Spleen (tissue), 11 donors: ENCODE measurements at regions not wholly inside any gene's neighbourhood (a gene's known extent, or its start where the extent isn't known, plus 50 kb on each side); places are given as distances from the start of the nearest gene placed in this dataset.

Source experiments
- DNase-seq: peaks from one replicate; pipeline ENCODE4 v3.0.0-alpha.2; 2020
- H3K27ac ChIP-seq, 8 donors: fragments of 200-600 bp; sonication (generic) in 7 of 8; 1 replicate in 4 of 8; 2 replicates in 4 of 8; pipeline versions ENCODE4 v1.5.0 to v1.8.0; 2016 to 2021; ENCODE audit warnings: inconsistent platforms in 4 of 8, mild to moderate bottlenecking in 4 of 8, moderate library complexity in 1 of 8
- H3K27me3 ChIP-seq, 7 donors: fragments of 200-600 bp; sonication (generic) in 6 of 7; replicated peaks in 1 of 7; 1 replicate in 4 of 7; 2 replicates in 3 of 7; pipeline versions ENCODE4 v1.5.0 to v1.8.0; 2016 to 2021; ENCODE audit warnings: inconsistent platforms in 3 of 7, mild to moderate bottlenecking in 1 of 7
- H3K36me3 ChIP-seq, 6 donors: fragments of 200-600 bp; sonication (generic) in 5 of 6; 1 replicate in 4 of 6; 2 replicates in 2 of 6; pipeline versions ENCODE4 v1.5.0 to v1.8.0; 2016 to 2021; ENCODE audit warnings: inconsistent platforms in 2 of 6
- H3K4me1 ChIP-seq, 6 donors: fragments of 200-600 bp; sonication (generic) in 5 of 6; 1 replicate in 3 of 6; 2 replicates in 3 of 6; pipeline versions ENCODE4 v1.5.0 to v1.8.0; 2016 to 2021; ENCODE audit warnings: inconsistent platforms in 3 of 6
- H3K4me3 ChIP-seq, 8 donors: fragments of 200-600 bp; sonication (generic) in 7 of 8; 1 replicate in 4 of 8; 2 replicates in 4 of 8; pipeline versions ENCODE4 v1.5.0 to v1.8.0; 2016 to 2021; ENCODE audit warnings: inconsistent platforms in 4 of 8, mild to moderate bottlenecking in 4 of 8, moderate library complexity in 2 of 8
- H3K9me3 ChIP-seq, 8 donors: fragments of 200-600 bp; sonication (generic) in 7 of 8; 1 replicate in 4 of 8; 2 replicates in 4 of 8; pipeline versions ENCODE4 v1.5.0 to v1.8.0; 2016 to 2021; ENCODE audit warnings: inconsistent platforms in 4 of 8
- POLR2A ChIP-seq, 3 donors: fragments of 450-650 bp; IDR thresholded peaks; one replicate each; pipeline ENCODE4 v1.5.1; 2017; ENCODE audit warnings: antibody characterized with exemption in 3 of 3, mild to moderate bottlenecking in 1 of 3
- POLR2AphosphoS5 ChIP-seq, 3 donors: sonication (generic); formaldehyde crosslinking; IDR thresholded peaks; one replicate each; pipeline ENCODE4 v1.5.1; 2017; ENCODE audit warnings: antibody characterized with exemption in 3 of 3
- WGBS, 5 donors: extraction: QIAGEN DNeasy Blood & Tissue Kit in 3 of 5; methylation state at CpG; one replicate each; pipeline versions ENCODE4 v1.1.5 to v1.1.7; 2013 to 2018; 5-methylcytosine and 5-hydroxymethylcytosine counted together
- intact Hi-C: fragments of 100-400 bp; cut with DNase I; formaldehyde crosslinking; loops from one replicate; pipeline ENCODE4 v1.15.0; 2023; ENCODE audit warnings: low total_unique reads
- TF ChIP-seq, protein P1 (sequence below), 11 experiments: fragments of 200-600 bp in 7 of 11; fragments of 450-650 bp in 4 of 11; sonication (generic) in 4 of 11; IDR thresholded peaks in 8 of 11; conservative IDR thresholded peaks in 3 of 11; 1 replicate in 7 of 11; 2 replicates in 4 of 11; pipeline versions ENCODE4 v1.4.0 to v1.8.0; 2016 to 2021; ENCODE audit warnings: antibody characterized with exemption in 11 of 11, inconsistent platforms in 4 of 11, mild to moderate bottlenecking in 1 of 11
- donor health status: healthy with polysubstance abuse.
- donor health status: DM: no; HTN: no; CAD: no; lungs with moderate emphysema.
- donor health status: DM: no; HTN: no; CAD: no.
- donor health status: Bipolar disorder and iron deficiency.
- donor health status: healthy.
- donor health status: DM: no; HTN: no; CAD: no.
- donor health status: DM: yes; HTN: yes; CAD: no.

DNA sequence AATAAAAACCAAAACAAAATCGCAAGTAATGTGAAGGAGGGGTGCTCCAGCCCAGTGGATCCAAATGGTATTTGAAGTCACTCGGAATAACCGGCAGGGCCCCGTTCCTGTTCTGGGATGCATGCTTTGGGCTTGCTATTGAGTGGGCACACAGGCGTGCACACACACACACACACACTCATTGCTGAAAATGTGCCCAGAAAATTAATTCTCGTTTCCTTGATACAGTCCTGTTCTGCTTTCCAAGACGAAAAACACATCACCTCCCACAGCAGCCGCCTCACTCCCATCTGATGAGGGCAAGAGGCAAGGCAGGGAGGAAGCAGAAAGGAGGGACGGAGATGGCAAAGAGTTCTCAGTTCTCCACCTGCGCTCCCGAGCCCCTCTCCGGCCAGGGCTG lies 62.2 kb upstream of the SDK2 start:
- Histone ChIP-seq H3K27me3 (peaks cover 0 to 17% (median 0%) of the 10 kb centered on the region in 7 donors), H3K4me1 (peaks cover 15 to 19% (median 18%) of the 10 kb centered on the region in 6 donors), H3K36me3 (no peaks in the 10 kb centered on the region), H3K4me3 (no peak overlapping the region), H3K27ac (peak overlapping the region in 2 of 8 donors; percentile 14 to 44), H3K9me3 (peaks cover 0 to 8% (median 3%) of the 10 kb centered on the region in 8 donors)
- 76 to 85% (median 81%) methylated on average over 12 of the region's 12 CpGs for WGBS, 5 donors
- intact Hi-C loops = no loop called here
- TF ChIP-seq POLR2AphosphoS5 (IDR thresholded peaks at IDR 0.05) (no peak), POLR2A (IDR thresholded peaks at IDR 0.05) (no peak)
- TF ChIP-seq, protein P1, sequence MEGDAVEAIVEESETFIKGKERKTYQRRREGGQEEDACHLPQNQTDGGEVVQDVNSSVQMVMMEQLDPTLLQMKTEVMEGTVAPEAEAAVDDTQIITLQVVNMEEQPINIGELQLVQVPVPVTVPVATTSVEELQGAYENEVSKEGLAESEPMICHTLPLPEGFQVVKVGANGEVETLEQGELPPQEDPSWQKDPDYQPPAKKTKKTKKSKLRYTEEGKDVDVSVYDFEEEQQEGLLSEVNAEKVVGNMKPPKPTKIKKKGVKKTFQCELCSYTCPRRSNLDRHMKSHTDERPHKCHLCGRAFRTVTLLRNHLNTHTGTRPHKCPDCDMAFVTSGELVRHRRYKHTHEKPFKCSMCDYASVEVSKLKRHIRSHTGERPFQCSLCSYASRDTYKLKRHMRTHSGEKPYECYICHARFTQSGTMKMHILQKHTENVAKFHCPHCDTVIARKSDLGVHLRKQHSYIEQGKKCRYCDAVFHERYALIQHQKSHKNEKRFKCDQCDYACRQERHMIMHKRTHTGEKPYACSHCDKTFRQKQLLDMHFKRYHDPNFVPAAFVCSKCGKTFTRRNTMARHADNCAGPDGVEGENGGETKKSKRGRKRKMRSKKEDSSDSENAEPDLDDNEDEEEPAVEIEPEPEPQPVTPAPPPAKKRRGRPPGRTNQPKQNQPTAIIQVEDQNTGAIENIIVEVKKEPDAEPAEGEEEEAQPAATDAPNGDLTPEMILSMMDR (IDR thresholded peaks at IDR 0.05 in 8 of 11, conservative IDR thresholded peaks at IDR 0.05 in 3 of 11) = no peak
- no peak for DNase-seq

DNA sequence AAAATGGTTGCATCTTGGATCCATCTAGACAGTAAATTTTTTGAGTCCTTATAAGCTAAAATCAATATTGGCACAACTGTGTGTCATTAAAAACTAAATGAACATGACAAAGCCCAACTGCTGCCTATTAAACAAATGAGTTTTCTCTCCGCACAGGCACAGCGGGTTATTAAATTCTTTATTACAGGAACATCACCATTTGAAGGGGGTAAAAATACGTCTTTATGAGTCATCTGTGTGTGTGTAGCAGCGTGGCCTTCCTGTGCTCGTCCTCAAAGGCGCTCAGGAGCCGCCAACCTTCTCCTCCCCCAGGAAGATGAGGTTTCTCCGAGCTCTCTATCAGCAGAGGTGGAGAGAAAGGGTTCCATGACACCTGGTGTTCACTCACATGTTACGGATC lies 62.6 kb upstream of the SDK2 start:
- Histone ChIP-seq H3K36me3 (no peaks in the 10 kb centered on the region), H3K27ac (peak overlapping the region in 2 of 8 donors; percentile 14 to 44), H3K4me1 (peaks cover 15 to 23% (median 19%) of the 10 kb centered on the region in 6 donors), H3K4me3 (no peak overlapping the region), H3K27me3 (peaks cover 0 to 17% (median 0%) of the 10 kb centered on the region in 7 donors), H3K9me3 (peaks cover 0 to 8% (median 3%) of the 10 kb centered on the region in 8 donors)
- intact Hi-C loops = no loop called here
- WGBS, 5 donors = 59 to 72% (median 64%) methylated on average over 9 of the region's 9 CpGs
- DNase-seq = no peak
- TF ChIP-seq POLR2AphosphoS5 (IDR thresholded peaks at IDR 0.05) (no peak), POLR2A (IDR thresholded peaks at IDR 0.05) (no peak)
- TF ChIP-seq, protein P1 (IDR thresholded peaks at IDR 0.05 in 8 of 11, conservative IDR thresholded peaks at IDR 0.05 in 3 of 11) = no peak

DNA sequence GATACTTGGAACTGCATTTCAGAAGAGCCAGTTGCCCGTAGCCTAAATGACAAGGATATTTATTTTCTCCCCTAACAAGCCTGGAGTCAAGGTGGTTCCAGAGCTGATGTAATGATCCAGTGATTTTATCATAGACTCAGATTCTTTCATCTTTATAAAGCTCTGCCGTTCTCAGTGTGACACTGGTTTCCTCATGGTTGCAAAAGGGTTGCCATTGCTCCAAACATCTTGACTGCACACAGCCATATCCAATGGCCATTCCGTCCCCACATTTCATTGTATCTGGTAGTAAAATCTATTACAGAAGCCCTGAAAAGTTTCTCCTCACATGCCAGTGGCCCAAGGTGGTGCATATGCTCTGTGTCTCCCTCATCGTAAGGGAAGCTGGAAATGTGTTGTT lies 63.1 kb upstream of the SDK2 start:
- no peak for DNase-seq
- Histone ChIP-seq H3K27me3 (peaks cover 0 to 17% (median 0%) of the 10 kb centered on the region in 7 donors), H3K4me3 (no peak overlapping the region), H3K27ac (peak overlapping the region in 1 of 8 donors; percentile 44), H3K9me3 (peaks cover 0 to 8% (median 3%) of the 10 kb centered on the region in 8 donors), H3K4me1 (peaks cover 15 to 28% (median 19%) of the 10 kb centered on the region in 6 donors), H3K36me3 (no peaks in the 10 kb centered on the region)
- 66 to 96% (median 92%) methylated on average over 4 of the region's 4 CpGs for WGBS, 5 donors
- TF ChIP-seq POLR2A (IDR thresholded peaks at IDR 0.05) = no peak
- TF ChIP-seq POLR2AphosphoS5 (IDR thresholded peaks at IDR 0.05) = no peak
- TF ChIP-seq, protein P1 (IDR thresholded peaks at IDR 0.05 in 8 of 11, conservative IDR thresholded peaks at IDR 0.05 in 3 of 11) = no peak
- intact Hi-C loops = no loop called here

DNA sequence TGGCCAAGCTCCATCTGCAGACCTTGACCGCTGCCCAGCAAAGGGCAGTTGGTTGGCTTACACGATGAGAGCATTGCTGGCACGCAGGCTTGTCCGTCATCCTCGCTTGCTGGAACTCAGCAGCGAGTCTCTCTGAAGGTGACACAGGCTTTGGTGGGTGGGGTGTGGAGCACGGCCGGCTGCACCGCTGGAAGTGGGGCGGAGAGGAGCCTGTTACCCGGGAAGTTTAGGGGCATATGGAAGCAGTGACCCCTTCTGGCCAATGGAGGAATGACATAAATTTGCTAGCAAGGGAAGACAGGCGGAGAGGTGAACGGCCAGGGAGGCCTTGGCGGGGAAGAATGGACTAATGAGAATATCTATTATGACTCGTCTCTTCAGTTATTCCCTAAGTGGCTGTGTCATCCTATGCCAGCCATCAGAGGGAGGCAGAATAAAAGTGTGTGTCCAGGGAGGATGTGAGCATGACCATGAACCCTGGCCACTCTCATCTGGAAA lies 65.9 kb upstream of the SDK2 start:
- TF ChIP-seq, protein P1 (IDR thresholded peaks at IDR 0.05 in 8 of 11, conservative IDR thresholded peaks at IDR 0.05 in 3 of 11) = peak; percentile 62 to 90 (median 84)
- peak in 1 of 3 donors; percentile 27 for TF ChIP-seq POLR2AphosphoS5 (IDR thresholded peaks at IDR 0.05)
- no peak for TF ChIP-seq POLR2A (IDR thresholded peaks at IDR 0.05)
- no peak for DNase-seq
- H3K27ac ChIP-seq = no peak overlapping the region
- H3K9me3 ChIP-seq = peaks cover 0 to 8% (median 3%) of the 10 kb centered on the region in 8 donors
- peaks cover 0 to 31% (median 0%) of the 10 kb centered on the region in 7 donors for H3K27me3 ChIP-seq
- 19 to 32% (median 27%) methylated on average over 15 of the region's 15 CpGs for WGBS, 5 donors
- peaks cover 15 to 30% (median 19%) of the 10 kb centered on the region in 6 donors for H3K4me1 ChIP-seq
- no peaks in the 10 kb centered on the region for H3K36me3 ChIP-seq
- no peak overlapping the region for H3K4me3 ChIP-seq
- intact Hi-C loops = loop anchor here (2.0 kb wide), 1 partner anchor 281 kb away; no protein-coding TSS in a partner anchor
